H1 (cell line): ENCODE measurements at regions not wholly inside any gene's neighbourhood (a gene's known extent, or its start where the extent isn't known, plus 50 kb on each side); places are given as distances from the start of the nearest gene placed in this dataset.

ENCODE experiments used
- CTCF ChIA-PET: fragments of 300-600 bp; sonication (Branson Sonifier 250); formaldehyde crosslinking; loops from one replicate; lab custom pipeline; 2021; ENCODE audit not compliant: partially characterized antibody; lab: Charles Lee
- POLR2A ChIA-PET: fragments of 300-600 bp; sonication (Branson Sonifier 250); formaldehyde crosslinking; loops from one replicate; lab custom pipeline; 2021; ENCODE audit warnings: inconsistent platforms; ENCODE audit not compliant: partially characterized antibody; lab: Charles Lee
- DNase-seq, 2 experiments: peaks; one replicate each; pipeline versions ENCODE4 v3.0.0 to v3.0.0-alpha.2; 2010 to 2022; ENCODE audit warnings: low spot score in 2 of 2, low read depth in 1 of 2, mixed read lengths in 1 of 2
- FAIRE-seq: peaks from 2 replicates; lab custom pipeline; 2011; peaks lifted over from hg19 to GRCh38; lab: Jason Lieb, UNC
- H2AFZ ChIP-seq: 2 replicates; pipeline ENCODE4 v1.8.1; 2012; ENCODE audit warnings: low read length, inconsistent platforms
- H2AK5ac ChIP-seq: 2 replicates; pipeline ENCODE4 v1.6.1; 2013; ENCODE audit warnings: low read depth, low read length
- H2BK120ac ChIP-seq: replicated peaks from 2 replicates; pipeline ENCODE3; 2013; ENCODE audit warnings: low read depth, low read length, inconsistent platforms
- H2BK12ac ChIP-seq: 2 replicates; pipeline ENCODE4 v1.6.1; 2013; ENCODE audit warnings: low read depth, low read length
- H2BK15ac ChIP-seq: 2 replicates; pipeline ENCODE4 v1.6.1; 2013; ENCODE audit warnings: low read length
- H2BK20ac ChIP-seq: 2 replicates; pipeline ENCODE4 v1.6.1; 2013; ENCODE audit warnings: low read length
- H2BK5ac ChIP-seq: 2 replicates; pipeline ENCODE4 v1.6.1; 2013; ENCODE audit warnings: low read depth, low read length
- H3K14ac ChIP-seq: 2 replicates; pipeline ENCODE4 v1.6.1; 2013; ENCODE audit warnings: inconsistent platforms; ENCODE audit not compliant: insufficient read length
- H3K18ac ChIP-seq: 2 replicates; pipeline ENCODE4 v1.6.1; 2013; ENCODE audit warnings: low read length; ENCODE audit errors: extremely low read depth
- H3K23ac ChIP-seq: 2 replicates; pipeline ENCODE4 v1.6.1; 2013; ENCODE audit warnings: inconsistent platforms; ENCODE audit not compliant: insufficient read length
- H3K23me2 ChIP-seq: 2 replicates; pipeline ENCODE4 v1.6.1; 2013; ENCODE audit warnings: low read depth, low read length
- H3K27ac ChIP-seq: 2 replicates; pipeline ENCODE4 v1.6.1; 2011; ENCODE audit warnings: low read depth, low read length, inconsistent platforms
- H3K27me3 ChIP-seq, 4 experiments: replicated peaks in 1 of 4; 1 replicate in 1 of 4; 2 replicates in 3 of 4; pipeline versions ENCODE4 v1.6.1 to v1.8.1; 2011 to 2013; ENCODE audit warnings: low read length in 3 of 4, mild to moderate bottlenecking in 3 of 4, inconsistent platforms in 2 of 4, mixed read lengths in 2 of 4, moderate library complexity in 1 of 4; ENCODE audit not compliant: control insufficient read depth in 3 of 4, insufficient read depth in 3 of 4; ENCODE audit errors: extremely low read depth in 1 of 4
- H3K36me3 ChIP-seq, 4 experiments: 2 replicates each; pipeline versions ENCODE4 v1.6.1 to v1.8.1; 2011 to 2013; ENCODE audit warnings: mild to moderate bottlenecking in 4 of 4, low read length in 3 of 4, moderate library complexity in 2 of 4, control low read depth in 1 of 4, inconsistent platforms in 1 of 4; ENCODE audit not compliant: insufficient read depth in 4 of 4, control insufficient read depth in 2 of 4
- H3K4ac ChIP-seq: replicated peaks from 2 replicates; pipeline ENCODE3; 2013; ENCODE audit warnings: low read length, low read depth, mixed read lengths, inconsistent platforms; ENCODE audit not compliant: insufficient read length
- H3K4me1 ChIP-seq, 4 experiments: replicated peaks in 1 of 4; 1 replicate in 1 of 4; 2 replicates in 3 of 4; pipeline versions ENCODE4 v1.6.1 to v1.8.1; 2011 to 2013; ENCODE audit warnings: low read length in 3 of 4, inconsistent platforms in 2 of 4, mixed read lengths in 1 of 4; ENCODE audit not compliant: insufficient read depth in 4 of 4, control insufficient read depth in 3 of 4
- H3K4me2 ChIP-seq, 2 experiments: 2 replicates each; pipeline versions ENCODE4 v1.6.1 to v1.8.1; 2011 to 2013; ENCODE audit warnings: low read depth in 2 of 2, low read length in 2 of 2, control low read depth in 1 of 2, inconsistent platforms in 1 of 2, mild to moderate bottlenecking in 1 of 2; ENCODE audit not compliant: insufficient read depth in 1 of 2
- H3K4me3 ChIP-seq, 4 experiments: fragments of 200-600, 300-600 bp in 1 of 4; sonication (generic), shearing (Covaris generic), sonication (Bioruptor Twin) in 1 of 4; 2 replicates each; pipeline versions ENCODE4 v1.5.1 to v1.8.1; 2011 to 2016; ENCODE audit warnings: low read length in 4 of 4, low read depth in 3 of 4, control low read depth in 2 of 4, inconsistent platforms in 2 of 4, mild to moderate bottlenecking in 2 of 4, mixed read lengths in 1 of 4, moderate library complexity in 1 of 4; ENCODE audit not compliant: insufficient read depth in 2 of 4; ENCODE audit errors: extremely low read depth in 1 of 4
- H3K56ac ChIP-seq: replicated peaks from 2 replicates; pipeline ENCODE3; 2013; ENCODE audit warnings: low read depth, mild to moderate bottlenecking, mixed read lengths, low read length, inconsistent platforms; ENCODE audit not compliant: insufficient read length
- H3K79me1 ChIP-seq: 2 replicates; pipeline ENCODE4 v1.6.1; 2013; ENCODE audit warnings: low read depth, low read length, control low read depth
- H3K79me2 ChIP-seq, 2 experiments: 2 replicates each; pipeline versions ENCODE4 v1.6.1 to v1.8.1; 2012 to 2013; ENCODE audit warnings: low read length in 2 of 2, mild to moderate bottlenecking in 2 of 2, inconsistent platforms in 1 of 2; ENCODE audit not compliant: insufficient read depth in 2 of 2, control insufficient read depth in 1 of 2
- H3K9ac ChIP-seq, 4 experiments: replicated peaks in 1 of 4; 1 replicate in 1 of 4; 2 replicates in 3 of 4; pipeline versions ENCODE4 v1.6.1 to v1.8.1; 2011 to 2013; ENCODE audit warnings: low read depth in 3 of 4, low read length in 3 of 4, control low read depth in 2 of 4, mild to moderate bottlenecking in 2 of 4, moderate library complexity in 2 of 4, inconsistent platforms in 1 of 4; ENCODE audit errors: extremely low read depth in 1 of 4
- H3K9me3 ChIP-seq, 2 experiments: 2 replicates each; pipeline versions ENCODE4 v1.6.1 to v1.8.1; 2012 to 2013; ENCODE audit warnings: mild to moderate bottlenecking in 2 of 2, moderate library complexity in 2 of 2, control low read depth in 1 of 2, inconsistent platforms in 1 of 2, low read depth in 1 of 2, low read length in 1 of 2, mixed read lengths in 1 of 2; ENCODE audit not compliant: insufficient read depth in 2 of 2
- H4K20me1 ChIP-seq, 2 experiments: replicated peaks in 1 of 2; 2 replicates each; pipeline versions ENCODE3 to v1.8.1; 2011 to 2013; ENCODE audit warnings: inconsistent platforms in 2 of 2, low read length in 2 of 2, mild to moderate bottlenecking in 1 of 2; ENCODE audit not compliant: insufficient read depth in 2 of 2, control insufficient read depth in 1 of 2
- H4K5ac ChIP-seq: 2 replicates; pipeline ENCODE4 v1.6.1; 2013; ENCODE audit warnings: low read length, low read depth, mixed read lengths, inconsistent platforms; ENCODE audit not compliant: insufficient read length
- H4K8ac ChIP-seq: 2 replicates; pipeline ENCODE4 v1.8.0; 2013; ENCODE audit warnings: mild to moderate bottlenecking, moderate library complexity, low read length, inconsistent platforms; ENCODE audit not compliant: insufficient read depth; ENCODE audit errors: extremely low read depth
- H4K91ac ChIP-seq: replicated peaks from 2 replicates; pipeline ENCODE3; 2013; ENCODE audit warnings: low read length, mixed read lengths, inconsistent platforms; ENCODE audit not compliant: insufficient read length
- BCL11A ChIP-seq, 2 experiments: IDR thresholded peaks; one replicate each; pipeline ENCODE4 v1.6.1; 2011; ENCODE audit warnings: low read depth in 2 of 2, low read length in 2 of 2, mild to moderate bottlenecking in 2 of 2
- EGR1 ChIP-seq: IDR thresholded peaks from 2 replicates; pipeline ENCODE4 v1.6.1; 2011; ENCODE audit warnings: low read depth, low read length, borderline replicate concordance
- EZH2 ChIP-seq: fragments of 200-600 bp; sonication (generic); IDR thresholded peaks from 2 replicates; pipeline ENCODE4 v1.7.1; 2012; ENCODE audit warnings: low read depth, mild to moderate bottlenecking, moderate library complexity, low read length, inconsistent platforms; ENCODE audit not compliant: severe bottlenecking
- HDAC2 ChIP-seq, 2 experiments: fragments of 300-600 bp in 1 of 2; sonication (generic) in 1 of 2; IDR thresholded peaks; 2 replicates each; pipeline ENCODE4 v1.6.1; 2011 to 2012; ENCODE audit warnings: low read depth in 2 of 2, low read length in 2 of 2, mild to moderate bottlenecking in 2 of 2, moderate library complexity in 2 of 2, borderline replicate concordance in 1 of 2, inconsistent platforms in 1 of 2
- KDM4A ChIP-seq: IDR thresholded peaks from one replicate; pipeline ENCODE4 v1.7.1; 2012; ENCODE audit warnings: low read depth, mild to moderate bottlenecking, moderate library complexity, low read length, inconsistent platforms; ENCODE audit not compliant: severe bottlenecking
- MAFK ChIP-seq: IDR thresholded peaks from 2 replicates; pipeline ENCODE4 v1.6.1; 2012; ENCODE audit warnings: low read depth, mild to moderate bottlenecking, improper control_type of control experiment, low read length
- MAX ChIP-seq: IDR thresholded peaks from 2 replicates; pipeline ENCODE4 v1.6.1; 2012; ENCODE audit warnings: inconsistent platforms
- NRF1 ChIP-seq: IDR thresholded peaks from 2 replicates; pipeline ENCODE4 v1.6.1; 2011; ENCODE audit warnings: mild to moderate bottlenecking, low read depth, low read length, improper control_type of control experiment
- POU5F1 ChIP-seq: IDR thresholded peaks from 2 replicates; pipeline ENCODE4 v1.6.1; 2011; ENCODE audit warnings: low read depth, mild to moderate bottlenecking, low read length, moderate library complexity
- RBBP5 ChIP-seq: IDR thresholded peaks from 2 replicates; pipeline ENCODE4 v1.7.1; 2012; ENCODE audit warnings: low read depth, mild to moderate bottlenecking, inconsistent platforms, low read length, moderate library complexity, borderline replicate concordance
- SRF ChIP-seq: IDR thresholded peaks from 2 replicates; pipeline ENCODE4 v1.6.1; 2011; ENCODE audit warnings: mild to moderate bottlenecking, low read depth, low read length, moderate library complexity
- SUZ12 ChIP-seq: fragments of 200-600 bp; sonication (generic); IDR thresholded peaks from 2 replicates; pipeline ENCODE4 v1.6.1; 2012; ENCODE audit warnings: mild to moderate bottlenecking, inconsistent platforms, low read length, moderate library complexity, mixed read lengths
- TAF1 ChIP-seq: IDR thresholded peaks from 2 replicates; pipeline ENCODE4 v1.6.1; 2011; ENCODE audit warnings: mild to moderate bottlenecking, low read depth, low read length
- TAF7 ChIP-seq: optimal IDR thresholded peaks from 2 replicates; pipeline ENCODE3; 2011; ENCODE audit warnings: low read depth, mild to moderate bottlenecking, inconsistent platforms, low read length, moderate library complexity, borderline replicate concordance
- WGBS, 2 experiments: shearing (Covaris generic) in 1 of 2; methylation state at CpG; one replicate each; pipeline versions ENCODE4 v1.1.6 to v1.1.7; 2013 to 2015; ENCODE audit warnings: low lambda C conversion rate in 2 of 2, mixed read lengths in 2 of 2, inconsistent platforms in 1 of 2, low coverage in 1 of 2, missing lambda C conversion rate in 1 of 2; ENCODE audit not compliant: insufficient replicate concordance in 2 of 2, insufficient coverage in 1 of 2, insufficient read length in 1 of 2; ENCODE audit errors: extremely low coverage in 1 of 2, missing lambda C conversion rate in 1 of 2; 5-methylcytosine and 5-hydroxymethylcytosine counted together

GRCh38 chr9:2480255-2480837, 141.2 kb upstream of the VLDLR start:
- no peak overlapping the region for H2AK5ac ChIP-seq
- H3K56ac ChIP-seq, result no peak overlapping the region
- H3K36me3 ChIP-seq, result no peaks in the 10 kb centered on the region
- no peak overlapping the region for H3K27ac ChIP-seq
- H3K4me3 ChIP-seq, result no peak overlapping the region
- ChIA-PET POLR2A (no interaction called here), CTCF (no interaction called here)
- no peak overlapping the region for H2BK15ac ChIP-seq
- peaks cover under 1% of the 10 kb centered on the region; the same call in 1 of the 2 replicates for H3K23me2 ChIP-seq
- no peak overlapping the region for H3K4ac ChIP-seq
- no peaks in the 10 kb centered on the region for H3K4me1 ChIP-seq
- H3K9ac ChIP-seq, result no peak overlapping the region
- no peaks in the 10 kb centered on the region for H3K27me3 ChIP-seq
- H3K4me2 ChIP-seq, result no peak overlapping the region
- no peak for DNase-seq
- no peaks in the 10 kb centered on the region for H3K79me2 ChIP-seq
- 90% methylated on average over 4 of the region's 4 CpGs; no CpG with 5 or more reads in 1 of the 2 experiments for WGBS, 2 experiments
- FAIRE-seq, result no peak
- H3K14ac ChIP-seq, result no peak overlapping the region
- no peaks in the 10 kb centered on the region for H3K79me1 ChIP-seq
- H2BK20ac ChIP-seq, result no peak overlapping the region
- no peak overlapping the region for H4K5ac ChIP-seq
- H3K9me3 ChIP-seq, result peaks cover 0 to 2% of the 10 kb centered on the region in 2 experiments; a peak in 1 of 4 replicates
- no peak overlapping the region for H2BK120ac ChIP-seq
- H3K23ac ChIP-seq, result no peak overlapping the region
- no peak overlapping the region for H3K18ac ChIP-seq
- no peak overlapping the region for H4K8ac ChIP-seq
- H4K20me1 ChIP-seq, result no peaks in the 10 kb centered on the region
- no peak overlapping the region for H2AFZ ChIP-seq
- H4K91ac ChIP-seq, result no peak overlapping the region
- H2BK5ac ChIP-seq, result no peak overlapping the region
- no peak overlapping the region for H2BK12ac ChIP-seq
- TF ChIP-seq RBBP5 (no peak), SUZ12 (no peak), POU5F1 (no peak), MAFK (no peak), TAF7 (no peak), NRF1 (no peak), EGR1 (no peak), MAX (no peak), HDAC2 (IDR thresholded peaks at IDR 0.05; ENCODE audit: borderline replicate concordance in 1 of 2, low read depth in 2 of 2, low read length in 2 of 2) (no peak), EZH2 (no peak), TAF1 (no peak), BCL11A (IDR thresholded peaks at IDR 0.05; ENCODE audit: low read depth in 2 of 2, low read length in 2 of 2) (no peak), KDM4A (no peak), SRF (no peak)
